Fibroblast of lung (primary cell): ENCODE measurements at regions not wholly inside any gene's neighbourhood (a gene's known extent, or its start where the extent isn't known, plus 50 kb on each side); places are given as distances from the start of the nearest gene placed in this dataset.

Experiments
- CTCF ChIP-seq, 2 donors: IDR thresholded peaks in 1 of 2; conservative IDR thresholded peaks in 1 of 2; 1 replicate in 1 of 2; 2 replicates in 1 of 2; pipeline ENCODE4 v1.5.1; 2011 to 2012; ENCODE audit warnings: low read length in 2 of 2, control low read depth in 1 of 2, inconsistent platforms in 1 of 2, low read depth in 1 of 2, mild to moderate bottlenecking in 1 of 2
- EZH2 ChIP-seq: IDR thresholded peaks from 2 replicates; pipeline ENCODE4 v1.5.1; 2012; ENCODE audit warnings: low read length, control low read depth, mild to moderate bottlenecking; ENCODE audit errors: missing control alignments

- TF ChIP-seq CTCF (conservative IDR thresholded peaks at IDR 0.05 in 1 of 2, IDR thresholded peaks at IDR 0.05 in 1 of 2; ENCODE audit: low read depth in 1 of 2, low read length in 2 of 2) (no peak), EZH2 (no peak)
Measured at GRCh38 chr6:71726121-71726520, 160.2 kb upstream of the RIMS1 start.
